HuH-7 (cell line): ENCODE measurements at regions not wholly inside any gene's neighbourhood (a gene's known extent, or its start where the extent isn't known, plus 50 kb on each side); places are given as distances from the start of the nearest gene placed in this dataset.

Source experiments
- DNase-seq: peaks from one replicate; pipeline ENCODE4 v3.0.0; 2011; ENCODE audit warnings: low spot score

- DNase-seq = no peak
These were observed 356.4 kb upstream of the ACTBL2 start for GRCh38 chr5:57839025-57839424.

GRCh38 chr5:57836921-57837320, 354.3 kb upstream of the ACTBL2 start:
- no peak for DNase-seq

GRCh38 chr5:57836331-57836730, 353.7 kb upstream of the ACTBL2 start:
- no peak for DNase-seq

GRCh38 chr5:57834829-57835608, 352.4 kb upstream of the ACTBL2 start:
- DNase-seq = no peak

- DNase-seq = no peak
These were observed 350.9 kb upstream of the ACTBL2 start for GRCh38 chr5:57833489-57833888.

GRCh38 chr5:57832875-57833274, 350.3 kb upstream of the ACTBL2 start:
- DNase-seq = no peak

GRCh38 chr5:57831932-57832331, 349.3 kb upstream of the ACTBL2 start:
- no peak for DNase-seq

GRCh38 chr5:57831090-57831489, 348.5 kb upstream of the ACTBL2 start:
- no peak for DNase-seq

- no peak for DNase-seq
These were observed 345.6 kb upstream of the ACTBL2 start for GRCh38 chr5:57828221-57828620.

GRCh38 chr5:57825031-57825686, 342.5 kb upstream of the ACTBL2 start:
- no peak for DNase-seq

GRCh38 chr5:57824623-57825022, 342.0 kb upstream of the ACTBL2 start:
- no peak for DNase-seq

GRCh38 chr5:57824047-57824446, 341.4 kb upstream of the ACTBL2 start:
- no peak for DNase-seq

GRCh38 chr5:57822651-57823050, 340.0 kb upstream of the ACTBL2 start:
- DNase-seq = no peak

- DNase-seq = no peak
These were observed 335.8 kb upstream of the ACTBL2 start for GRCh38 chr5:57818397-57818796.

GRCh38 chr5:57817924-57818323, 335.3 kb upstream of the ACTBL2 start:
- no peak for DNase-seq

- DNase-seq = no peak
These were observed 334.4 kb upstream of the ACTBL2 start for GRCh38 chr5:57817001-57817453.

GRCh38 chr5:57816108-57816507, 333.5 kb upstream of the ACTBL2 start:
- DNase-seq = no peak

- DNase-seq = no peak
These were observed 323.1 kb upstream of the ACTBL2 start for GRCh38 chr5:57805732-57806131.

- no peak for DNase-seq
These were observed 322.6 kb upstream of the ACTBL2 start for GRCh38 chr5:57805170-57805569.

GRCh38 chr5:57804505-57804904, 321.9 kb upstream of the ACTBL2 start:
- DNase-seq = no peak

- no peak for DNase-seq
These were observed 321.4 kb upstream of the ACTBL2 start for GRCh38 chr5:57804007-57804444.

GRCh38 chr5:57802131-57802530, 319.5 kb upstream of the ACTBL2 start:
- no peak for DNase-seq

GRCh38 chr5:57795203-57795602, 312.6 kb upstream of the ACTBL2 start:
- DNase-seq = no peak

- no peak for DNase-seq
These were observed 309.3 kb upstream of the ACTBL2 start for GRCh38 chr5:57791875-57792274.
